ENCODE measurements at regions not wholly inside any gene's neighbourhood (a gene's known extent, or its start where the extent isn't known, plus 50 kb on each side); places are given as distances from the start of the nearest gene placed in this dataset.
"Not testable (repeated sequence)": the region's sequence is repeated elsewhere in the genome, so short reads cannot be mapped to it uniquely, and the experiment has no call there.

DNA sequence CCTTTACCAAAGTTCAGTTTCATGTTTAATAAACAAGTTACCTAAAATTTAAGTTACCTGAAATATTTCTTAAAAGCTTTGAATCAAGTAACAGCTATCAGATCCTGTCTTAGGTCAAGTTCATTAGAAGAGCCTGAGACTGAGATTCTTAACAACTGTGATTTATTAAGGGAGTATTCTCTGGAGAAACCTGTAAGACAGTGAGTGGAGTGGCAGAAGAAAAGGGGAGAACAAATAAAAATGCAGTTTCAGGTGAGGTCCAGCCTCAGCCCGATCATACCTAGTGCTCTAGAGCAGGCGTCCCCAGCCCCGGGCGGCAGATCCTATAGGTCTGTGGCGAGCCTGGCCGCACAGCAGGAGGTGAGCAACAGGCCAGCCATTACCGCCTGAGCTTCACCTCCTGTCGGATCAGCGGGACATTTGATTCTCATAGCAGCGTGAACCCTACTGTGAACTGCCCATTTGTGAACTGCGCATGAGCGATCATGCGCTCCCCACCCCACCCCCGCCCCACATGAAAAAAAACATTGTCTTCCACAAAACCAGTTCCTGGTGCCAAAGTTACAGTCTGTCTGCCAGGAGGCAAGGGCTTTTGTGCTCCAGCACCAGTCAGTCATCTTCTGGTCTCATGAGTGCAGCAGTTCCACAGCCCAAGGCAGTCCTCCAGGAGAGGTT, 59.2 kb upstream of the ADGRB3 start:
- H3K4me3 ChIP-seq, result no peak overlapping the region
- no peak overlapping the region for H3K27ac ChIP-seq

DNA sequence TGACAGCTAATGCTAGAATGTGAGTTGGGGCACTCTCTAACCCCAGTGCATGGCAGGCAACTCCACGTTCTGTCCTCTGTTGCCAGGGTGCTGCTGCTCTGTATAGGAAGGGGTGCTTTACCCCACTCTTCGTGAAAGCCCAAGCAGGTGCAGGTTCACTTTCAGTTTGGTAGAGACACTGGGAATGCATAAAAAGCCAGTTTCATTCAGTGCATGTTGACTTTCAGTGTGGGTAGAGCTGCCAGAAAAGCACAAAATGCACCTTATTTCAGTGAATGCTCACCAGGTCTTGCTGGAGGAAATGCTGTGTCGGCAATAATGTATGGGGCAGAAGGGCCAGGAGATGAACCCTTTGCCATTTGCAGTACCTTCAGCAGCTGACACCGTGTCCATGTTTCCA, 62.1 kb upstream of the ADGRB3 start:
- Histone ChIP-seq H3K27ac (no peak overlapping the region), H3K4me3 (no peak overlapping the region)

DNA sequence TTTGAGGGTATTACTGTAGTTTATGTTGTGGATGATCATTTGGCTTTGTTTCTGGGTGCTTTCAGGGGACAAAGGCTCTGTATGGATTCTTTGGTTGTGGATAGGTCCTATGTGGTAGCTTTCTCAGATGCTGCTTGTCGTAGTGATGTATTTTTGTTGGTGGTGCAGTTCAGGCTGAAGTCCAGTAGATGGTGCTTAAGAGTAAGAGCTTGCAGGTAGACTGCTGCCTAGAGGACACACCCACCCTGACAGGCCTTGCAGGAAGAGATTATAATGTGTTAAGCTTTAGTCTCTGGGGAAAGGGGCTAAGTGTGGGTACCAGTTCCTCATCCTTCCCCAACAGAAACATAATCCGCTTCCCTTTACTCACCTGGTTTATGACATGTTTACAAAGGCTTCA, 62.6 kb upstream of the ADGRB3 start:
- Histone ChIP-seq H3K27ac (no peak overlapping the region), H3K4me3 (no peak overlapping the region)

DNA sequence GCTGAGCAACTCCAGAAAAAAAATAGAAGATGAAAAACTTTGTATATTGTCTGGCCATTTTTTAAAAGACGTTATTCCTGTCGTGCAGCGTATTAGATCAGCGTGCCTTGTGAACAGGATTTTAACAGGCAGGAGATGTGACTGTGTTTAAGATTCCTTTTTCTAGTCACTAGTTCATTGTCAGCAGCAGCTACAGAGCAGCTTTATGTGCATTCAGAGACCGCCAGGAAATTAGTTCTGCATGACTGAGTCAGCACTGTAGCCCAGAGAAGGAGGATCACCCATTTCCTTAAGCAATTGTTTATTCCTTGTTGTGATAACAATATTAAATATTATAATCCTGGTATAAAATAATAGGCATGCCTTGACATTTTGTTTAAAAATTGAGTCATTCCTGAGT, 75.4 kb upstream of the ADGRB3 start:
- Histone ChIP-seq H3K4me3 (no peak overlapping the region), H3K27ac (no peak overlapping the region)

DNA sequence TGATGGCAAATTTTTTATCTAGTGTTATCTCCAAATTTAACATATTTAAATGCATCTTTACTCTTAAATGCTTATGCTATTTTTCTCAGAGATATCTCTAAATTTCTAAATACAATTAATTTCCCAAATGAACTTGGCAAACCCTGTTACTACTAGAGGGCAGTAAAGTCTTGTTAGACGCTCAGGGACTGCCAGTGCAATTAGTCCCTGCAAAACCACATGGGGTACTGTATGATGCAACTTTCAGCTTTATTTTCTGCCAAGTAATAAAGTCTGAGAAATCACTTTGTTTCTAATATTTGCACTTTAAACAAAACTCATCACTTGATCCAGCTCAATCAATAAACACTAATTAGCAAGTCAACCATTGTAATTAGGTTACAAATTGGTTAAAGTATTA, 76.0 kb upstream of the ADGRB3 start:
- no peak overlapping the region for H3K4me3 ChIP-seq
- H3K27ac ChIP-seq, result no peak overlapping the region

DNA sequence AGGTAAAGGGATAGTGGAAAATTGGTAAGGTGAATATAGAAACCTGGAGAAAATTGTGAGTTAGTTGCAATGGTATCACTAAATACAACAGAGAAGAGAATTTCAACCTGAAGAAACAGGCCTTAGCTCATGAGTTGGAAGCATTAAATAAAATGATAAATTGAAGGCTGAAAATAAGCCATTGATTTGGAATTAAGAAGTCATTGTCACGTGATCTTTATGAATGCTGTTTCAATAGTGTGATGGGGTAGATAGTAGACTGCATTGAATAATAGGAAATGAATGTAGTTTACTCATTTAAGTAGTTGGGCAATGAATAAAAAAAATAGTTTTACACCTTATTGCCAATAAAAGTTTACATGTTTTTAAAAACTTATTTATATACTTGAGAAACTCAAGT, 88.5 kb upstream of the ADGRB3 start:
- no peak overlapping the region for H3K4me3 ChIP-seq
- no peak overlapping the region for H3K27ac ChIP-seq

DNA sequence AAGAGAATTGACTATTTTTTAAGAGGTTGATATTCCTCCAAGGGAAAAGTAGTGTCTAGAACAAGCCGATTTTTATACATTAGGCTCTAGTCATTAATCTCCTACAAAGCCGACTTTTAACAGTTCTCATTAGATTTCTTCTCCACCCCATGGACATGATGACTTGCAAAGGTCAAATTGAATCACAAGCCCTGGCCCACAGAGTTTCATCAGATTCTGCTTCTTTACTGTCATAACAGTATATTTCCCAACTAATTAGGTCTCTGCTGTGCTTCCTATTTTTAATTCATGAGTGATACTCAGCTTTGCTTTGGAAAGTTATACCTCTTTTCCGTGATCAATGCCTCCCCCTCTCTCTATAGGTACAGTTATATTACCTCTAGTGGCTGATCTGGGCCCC, 90.6 kb upstream of the ADGRB3 start:
- no peak overlapping the region for H3K4me3 ChIP-seq
- H3K27ac ChIP-seq, result no peak overlapping the region

DNA sequence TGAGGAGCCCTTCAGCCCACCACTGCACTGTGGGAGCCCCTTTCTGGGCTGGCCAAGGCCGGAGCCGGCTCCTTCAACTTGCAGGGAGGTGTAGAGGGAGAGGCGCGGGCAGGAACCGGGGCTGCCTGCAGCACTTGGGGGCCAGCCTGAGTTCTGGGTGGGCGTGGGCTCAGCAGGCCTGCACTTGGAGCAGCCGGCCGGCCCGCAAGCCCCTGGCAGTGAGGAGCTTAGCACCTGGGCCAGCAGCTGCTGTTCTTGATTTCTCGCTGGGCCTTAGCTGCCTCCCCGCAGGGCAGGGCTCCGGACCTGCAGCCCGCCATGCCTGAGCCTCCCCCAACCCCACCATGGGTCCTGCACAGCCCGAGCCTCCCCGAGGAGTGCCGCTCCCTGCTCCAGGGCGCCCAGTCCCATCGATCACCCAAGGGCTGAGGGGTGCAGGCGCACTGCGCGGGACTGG, 101.7 kb upstream of the ADGRB3 start:
- Histone ChIP-seq H3K4me3 (no peak overlapping the region), H3K27ac (no peak overlapping the region)

DNA sequence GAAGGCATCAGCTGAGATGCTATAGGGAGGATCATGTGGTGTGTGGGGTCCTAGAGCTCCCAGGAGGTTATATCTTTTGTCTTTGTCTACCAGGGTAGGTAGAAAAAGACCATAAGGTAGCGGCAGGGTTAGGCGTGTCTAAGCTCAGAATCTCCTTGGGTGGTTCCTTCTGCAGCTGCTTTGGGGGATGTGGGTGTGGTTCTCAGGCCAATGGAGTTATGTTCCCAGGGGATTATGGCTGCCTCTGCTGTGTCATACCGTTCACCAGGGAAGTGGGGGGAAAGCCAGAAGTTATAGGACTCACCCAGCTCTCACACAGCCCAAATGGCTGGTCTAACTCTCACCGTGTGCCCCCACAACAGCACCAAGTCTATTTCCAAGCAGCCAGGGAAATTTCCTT, 107.4 kb upstream of the ADGRB3 start:
- no peak overlapping the region for H3K4me3 ChIP-seq
- no peak overlapping the region for H3K27ac ChIP-seq

DNA sequence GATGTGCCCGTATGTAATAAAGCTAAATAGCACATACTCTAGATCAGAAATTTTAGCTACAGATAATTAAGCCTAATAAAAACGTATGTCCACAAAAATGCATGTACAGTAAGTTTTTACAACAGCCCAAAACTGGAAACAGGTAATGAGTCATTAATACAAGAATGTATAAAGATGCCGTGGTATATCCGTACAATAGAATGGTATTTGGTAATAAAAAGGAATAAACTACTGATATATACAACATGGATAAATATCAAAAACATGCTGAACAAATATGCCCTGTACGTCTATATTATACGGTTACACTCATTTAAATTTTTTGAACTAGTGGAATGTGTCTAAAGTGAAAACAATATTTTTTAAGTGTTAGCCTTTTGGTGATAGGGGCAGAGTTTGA, 128.2 kb upstream of the ADGRB3 start:
- Histone ChIP-seq H3K27ac (no peak overlapping the region), H3K4me3 (no peak overlapping the region)

DNA sequence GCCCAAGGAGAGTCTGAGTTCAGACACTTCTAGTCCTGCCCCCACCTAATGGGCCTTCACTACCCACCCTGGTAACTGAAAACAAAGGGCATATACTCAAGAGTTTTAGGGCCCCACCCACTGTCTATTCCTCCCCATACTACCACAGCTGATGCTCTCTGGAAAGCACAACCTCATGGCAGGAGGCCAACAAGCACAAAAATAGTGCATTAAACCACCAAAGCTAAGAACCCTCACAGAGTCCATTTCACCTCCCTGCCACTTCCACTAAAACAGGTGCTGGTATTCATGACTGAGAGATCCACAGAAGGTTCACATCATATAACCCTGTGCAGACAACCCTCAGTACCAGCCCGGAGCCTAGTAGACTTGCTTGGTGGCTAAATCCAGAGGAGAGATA, 132.1 kb upstream of the ADGRB3 start:
- Histone ChIP-seq H3K27ac (no peak overlapping the region), H3K4me3 (no peak overlapping the region)

DNA sequence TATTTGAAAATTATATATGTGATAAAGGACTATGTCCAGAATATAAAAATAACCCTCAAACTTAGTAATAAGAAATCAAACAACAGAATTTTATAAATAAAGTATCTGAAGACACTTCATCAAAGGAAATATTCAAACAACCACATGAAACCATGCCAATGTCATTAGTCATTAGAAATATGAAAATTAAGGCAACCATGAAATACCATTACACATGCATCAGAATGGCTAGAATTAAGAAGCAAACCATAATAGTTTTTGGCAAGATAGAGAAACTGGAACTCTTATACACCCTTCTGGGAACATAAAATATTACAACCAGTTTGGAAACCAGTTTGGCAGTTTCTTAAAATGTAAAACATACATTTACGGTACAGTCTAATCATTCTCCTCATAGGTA, 137.2 kb upstream of the ADGRB3 start:
- H3K4me3 ChIP-seq, result no peak overlapping the region
- no peak overlapping the region for H3K27ac ChIP-seq

DNA sequence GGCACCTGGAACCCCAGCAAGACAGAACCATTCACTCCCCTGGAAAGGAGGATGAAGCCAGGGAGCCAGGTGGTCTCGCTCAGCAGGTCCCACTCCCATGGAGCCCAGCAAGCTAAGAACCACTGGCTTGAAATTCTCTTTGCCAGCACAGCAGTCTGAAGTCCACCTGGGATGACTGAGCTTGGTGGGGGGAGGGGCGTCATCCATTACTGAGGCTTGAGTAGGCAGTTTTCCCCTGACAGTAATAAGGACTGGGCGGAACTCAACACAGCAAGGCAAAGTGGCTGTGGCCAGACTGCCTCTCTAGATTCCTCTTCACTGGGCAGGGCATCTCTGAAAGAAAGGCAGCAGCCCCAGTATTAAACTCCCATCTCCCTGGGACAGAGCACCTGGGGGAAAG, 140.2 kb upstream of the ADGRB3 start:
- not testable (repeated sequence) for H3K27ac ChIP-seq, H3K4me3 ChIP-seq

DNA sequence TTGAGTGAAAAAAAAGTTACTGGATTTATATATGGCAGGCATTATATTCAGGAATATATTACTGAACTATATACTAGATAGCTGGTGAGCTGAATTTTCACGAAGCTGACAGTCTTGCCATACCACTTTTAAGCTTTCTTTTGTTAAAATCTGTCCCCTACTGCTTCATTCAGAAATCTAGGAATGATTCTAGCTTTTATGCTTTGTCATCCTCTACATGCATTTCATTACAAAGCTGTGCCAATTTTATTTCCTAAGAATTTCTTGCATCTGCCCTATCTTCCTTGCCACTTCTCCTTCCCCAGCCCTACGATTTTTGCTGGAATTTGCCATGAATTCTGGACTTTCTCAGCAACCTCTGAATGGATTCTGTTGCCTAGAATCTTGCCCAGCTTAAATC, 158.5 kb upstream of the ADGRB3 start:
- no peak overlapping the region for H3K4me3 ChIP-seq
- no peak overlapping the region for H3K27ac ChIP-seq

DNA sequence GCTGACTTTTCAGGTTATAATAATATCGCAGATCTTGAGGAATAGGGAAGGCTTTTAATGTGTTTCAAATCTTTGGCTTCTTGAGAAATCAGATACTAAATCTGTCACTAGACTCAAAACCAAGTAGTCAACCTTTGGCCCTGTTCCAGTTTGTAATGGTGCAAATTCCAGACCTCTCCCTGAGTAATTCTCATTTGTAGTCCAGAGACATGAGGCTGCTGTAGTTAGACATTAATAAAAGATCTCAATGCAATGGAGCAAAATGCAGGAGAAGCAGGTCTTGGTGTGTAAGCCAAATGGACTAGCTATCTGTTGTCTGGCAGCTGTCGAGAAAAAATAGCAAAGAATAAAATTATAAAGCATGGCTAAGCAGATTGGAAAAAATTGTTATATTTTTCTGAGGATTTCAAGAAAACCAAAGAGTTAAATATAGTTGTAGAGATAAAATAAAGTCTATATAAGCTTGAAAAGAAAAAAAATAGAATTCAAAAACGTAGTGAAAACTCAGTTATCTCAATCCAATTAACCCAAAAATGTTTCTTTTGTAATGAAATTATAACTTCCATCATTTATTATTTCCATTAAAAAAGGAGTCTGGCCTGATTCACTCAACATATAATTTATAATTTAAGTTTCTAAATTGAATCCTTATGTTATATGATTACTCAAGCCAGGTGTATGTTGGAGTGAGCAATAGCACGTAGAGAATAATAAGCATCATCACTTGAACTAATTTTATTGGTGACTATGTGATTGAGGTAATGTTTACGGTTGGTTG, 161.5 kb upstream of the ADGRB3 start:
- Histone ChIP-seq H3K4me3 (no peak overlapping the region), H3K27ac (no peak overlapping the region)

DNA sequence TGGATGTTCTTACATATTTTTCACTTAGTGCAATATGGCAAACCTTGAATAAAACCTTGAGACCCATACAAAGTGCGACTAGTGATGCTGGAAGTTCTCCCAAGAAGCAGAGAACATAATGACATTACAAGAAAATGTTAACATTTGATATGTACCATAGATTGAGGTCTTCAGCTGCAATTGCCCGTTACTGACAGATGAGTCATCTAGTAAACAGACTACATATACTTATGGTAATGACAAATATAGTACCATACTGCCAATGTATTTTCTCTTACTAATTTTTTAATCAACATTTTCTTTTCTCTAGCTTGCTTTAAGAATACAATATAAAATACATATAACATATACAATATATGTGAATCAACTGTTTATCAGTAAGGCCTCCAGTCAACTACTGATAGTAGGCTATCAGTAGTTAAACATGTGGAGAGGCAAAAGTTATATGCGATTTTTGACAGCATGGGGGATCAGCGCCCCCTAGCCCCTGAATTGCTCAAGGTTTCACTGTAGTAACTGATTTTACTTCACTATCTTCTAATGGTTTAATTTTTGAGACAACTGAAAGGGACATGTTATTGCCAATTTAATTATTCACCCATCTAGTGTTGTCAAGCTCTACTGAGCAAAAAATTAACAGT, 166.7 kb upstream of the ADGRB3 start:
- Histone ChIP-seq H3K4me3 (no peak overlapping the region), H3K27ac (no peak overlapping the region)

DNA sequence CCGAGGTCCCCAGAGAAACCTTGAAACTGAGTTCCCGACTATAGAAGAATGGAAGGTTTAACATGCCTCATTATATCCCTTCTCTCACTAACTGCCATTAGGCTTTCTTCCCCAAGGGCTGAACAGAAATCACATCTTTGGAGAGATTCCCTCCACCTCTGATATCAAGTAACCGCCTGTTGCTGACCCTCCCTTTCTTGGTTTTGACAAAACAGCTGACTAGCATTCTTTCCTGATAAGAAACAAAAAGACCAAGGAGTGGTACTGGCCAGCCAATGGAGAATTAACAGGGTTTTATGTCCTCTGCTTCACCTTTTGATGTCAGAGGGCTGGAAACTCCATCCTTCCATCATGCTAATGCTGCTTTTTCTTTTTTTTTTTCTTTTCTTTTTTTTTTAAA, 176.6 kb upstream of the ADGRB3 start:
- no peak overlapping the region for H3K27ac ChIP-seq
- no peak overlapping the region for H3K4me3 ChIP-seq

DNA sequence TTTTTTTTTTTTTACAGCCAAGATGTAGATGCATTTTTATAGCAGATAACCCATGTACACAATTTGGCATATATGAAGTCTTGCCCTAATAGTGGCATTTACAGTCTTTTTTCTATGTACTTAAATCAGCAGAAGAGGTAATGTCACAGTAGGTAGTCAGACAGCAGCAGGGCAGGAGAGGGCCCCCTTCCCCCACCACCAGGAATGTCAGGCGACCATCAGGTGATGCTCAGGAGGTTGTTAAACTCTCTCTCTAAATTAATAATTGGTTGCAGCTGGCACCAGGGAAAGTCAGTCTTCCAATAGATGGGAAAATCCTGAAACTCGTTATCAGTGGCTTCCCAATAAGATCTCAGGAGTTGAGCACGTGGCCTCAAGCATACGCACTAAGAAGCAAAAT, 188.0 kb upstream of the ADGRB3 start:
- H3K27ac ChIP-seq, result no peak overlapping the region

DNA sequence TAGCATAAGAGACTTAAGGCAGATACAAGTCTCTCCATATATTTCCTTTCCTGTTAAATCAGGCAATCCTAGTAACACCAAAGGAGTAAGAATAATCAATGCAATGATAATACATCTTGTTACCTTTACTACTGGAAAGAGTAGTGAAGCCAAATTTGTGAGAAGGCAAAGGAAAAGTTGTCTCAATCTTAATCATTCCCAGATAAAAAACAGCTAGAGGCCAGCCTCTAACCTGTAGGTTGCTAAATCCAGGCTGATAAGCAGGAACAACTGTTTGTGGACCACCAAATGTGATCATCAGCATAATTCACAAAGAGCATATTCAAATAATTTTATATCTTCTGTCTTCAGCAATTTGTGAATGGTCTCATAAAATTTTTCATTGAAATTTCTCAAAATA, 189.2 kb upstream of the ADGRB3 start:
- H3K4me3 ChIP-seq, result no peak overlapping the region
- H3K27ac ChIP-seq, result no peak overlapping the region

More for the DNA sequence above, 188.0 kb upstream of the ADGRB3 start:
- H3K4me3 ChIP-seq, result no peak overlapping the region

DNA sequence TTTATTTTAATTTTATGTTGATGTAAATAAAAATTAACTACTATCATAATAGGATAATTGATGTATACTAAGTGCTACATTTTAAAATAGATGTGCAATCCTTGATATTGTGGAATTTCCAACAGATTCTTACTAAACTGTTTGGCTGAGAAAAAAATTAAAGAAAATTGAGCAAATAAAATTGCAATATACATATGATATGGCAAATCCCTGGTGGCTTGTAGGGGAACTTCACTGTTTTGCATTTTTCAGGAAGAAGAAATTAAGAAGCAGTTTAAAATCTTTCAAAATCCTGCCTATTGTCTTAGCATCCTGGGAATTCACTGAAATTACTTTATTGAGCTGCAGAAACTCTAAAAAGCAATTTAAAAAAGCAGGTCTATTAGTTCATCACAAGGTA, 191.4 kb upstream of the ADGRB3 start:
- H3K4me3 ChIP-seq, result no peak overlapping the region
- H3K27ac ChIP-seq, result no peak overlapping the region

DNA sequence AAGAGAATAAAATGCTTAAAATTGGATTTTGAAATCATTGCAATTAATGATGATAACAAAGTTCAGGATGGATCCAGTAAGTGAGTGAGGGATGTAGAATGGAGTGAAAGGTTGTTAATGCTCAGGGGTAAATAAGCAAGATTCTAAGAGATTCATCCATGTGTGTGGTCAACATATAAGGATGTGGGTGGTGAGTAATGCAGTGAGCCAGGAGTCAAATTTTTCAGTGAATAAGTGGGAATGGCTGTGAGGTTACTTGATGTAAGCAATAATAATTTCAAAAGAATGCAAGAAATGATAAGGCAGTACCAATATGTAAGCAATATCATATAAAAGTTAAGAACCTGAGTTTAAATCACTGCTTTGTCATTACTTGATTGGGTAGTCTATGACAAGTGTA, 207.5 kb upstream of the ADGRB3 start:
- H3K4me3 ChIP-seq, result no peak overlapping the region

More for the DNA sequence above, 207.5 kb upstream of the ADGRB3 start:
- H3K27ac ChIP-seq, result no peak overlapping the region
